Nephron (organoid): ENCODE measurements at regions not wholly inside any gene's neighbourhood (a gene's known extent, or its start where the extent isn't known, plus 50 kb on each side); places are given as distances from the start of the nearest gene placed in this dataset.

Experiments
- H3K27ac Mint-ChIP-seq, 3 experiments: 2 replicates each; pipeline ENCODE4 v1.8.0; 2020; ENCODE audit warnings: mixed read lengths in 3 of 3, mild to moderate bottlenecking in 2 of 3, moderate library complexity in 1 of 3
- H3K27me3 Mint-ChIP-seq: 2 replicates; pipeline ENCODE4 v1.8.0; 2021; ENCODE audit warnings: low read depth, mild to moderate bottlenecking, moderate library complexity, mixed read lengths
- H3K36me3 Mint-ChIP-seq: 2 replicates; pipeline ENCODE4 v1.8.0; 2020; ENCODE audit warnings: low read depth, mixed read lengths
- H3K4me1 Mint-ChIP-seq: 2 replicates; pipeline ENCODE4 v1.8.0; 2020; ENCODE audit warnings: mixed read lengths
- H3K4me3 Mint-ChIP-seq, 3 experiments: 2 replicates each; pipeline ENCODE4 v1.8.0; 2020; ENCODE audit warnings: mild to moderate bottlenecking in 3 of 3, mixed read lengths in 3 of 3, moderate library complexity in 2 of 3
- H3K9me3 Mint-ChIP-seq: 2 replicates; pipeline ENCODE4 v1.8.0; 2020; ENCODE audit warnings: mixed read lengths
- TF ChIP-seq, protein P1 (sequence below), 3 experiments: fragments of 200-600 bp; sonication (generic); IDR thresholded peaks; one replicate each; pipeline ENCODE4 v1.5.0; 2021; ENCODE audit warnings: antibody characterized with exemption in 3 of 3; ENCODE audit not compliant: unreplicated experiment in 3 of 3

DNA sequence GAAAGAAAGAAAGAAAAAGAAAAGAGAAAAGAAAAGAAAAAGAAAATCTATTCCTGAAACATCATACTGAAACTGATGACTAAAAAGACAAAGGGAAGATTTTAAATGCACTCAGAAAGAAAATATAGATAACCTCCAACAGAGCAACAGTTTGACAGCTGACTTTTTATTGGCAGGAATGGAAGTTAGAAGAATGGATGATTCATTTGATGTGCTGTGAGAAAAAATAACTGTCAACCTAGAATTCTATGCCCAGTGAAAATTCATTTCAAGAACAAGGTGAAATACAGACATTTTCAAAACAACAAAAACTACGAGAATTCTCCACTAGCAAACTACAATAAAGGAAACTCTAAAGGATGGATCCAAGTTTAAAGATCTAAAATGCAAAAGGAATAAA, 50.5 kb upstream of the HSPA12A start:
- Mint-ChIP-seq H3K4me3 (no peak overlapping the region), H3K9me3 (peaks cover 3% of the 10 kb centered on the region), H3K36me3 (no peaks in the 10 kb centered on the region), H3K27me3 (peaks cover 53% of the 10 kb centered on the region), H3K27ac (no peak overlapping the region), H3K4me1 (peaks cover 4% of the 10 kb centered on the region)
- TF ChIP-seq, protein P1, sequence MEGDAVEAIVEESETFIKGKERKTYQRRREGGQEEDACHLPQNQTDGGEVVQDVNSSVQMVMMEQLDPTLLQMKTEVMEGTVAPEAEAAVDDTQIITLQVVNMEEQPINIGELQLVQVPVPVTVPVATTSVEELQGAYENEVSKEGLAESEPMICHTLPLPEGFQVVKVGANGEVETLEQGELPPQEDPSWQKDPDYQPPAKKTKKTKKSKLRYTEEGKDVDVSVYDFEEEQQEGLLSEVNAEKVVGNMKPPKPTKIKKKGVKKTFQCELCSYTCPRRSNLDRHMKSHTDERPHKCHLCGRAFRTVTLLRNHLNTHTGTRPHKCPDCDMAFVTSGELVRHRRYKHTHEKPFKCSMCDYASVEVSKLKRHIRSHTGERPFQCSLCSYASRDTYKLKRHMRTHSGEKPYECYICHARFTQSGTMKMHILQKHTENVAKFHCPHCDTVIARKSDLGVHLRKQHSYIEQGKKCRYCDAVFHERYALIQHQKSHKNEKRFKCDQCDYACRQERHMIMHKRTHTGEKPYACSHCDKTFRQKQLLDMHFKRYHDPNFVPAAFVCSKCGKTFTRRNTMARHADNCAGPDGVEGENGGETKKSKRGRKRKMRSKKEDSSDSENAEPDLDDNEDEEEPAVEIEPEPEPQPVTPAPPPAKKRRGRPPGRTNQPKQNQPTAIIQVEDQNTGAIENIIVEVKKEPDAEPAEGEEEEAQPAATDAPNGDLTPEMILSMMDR (IDR thresholded peaks at IDR 0.05; ENCODE audit: unreplicated experiment in 3 of 3): no peak

DNA sequence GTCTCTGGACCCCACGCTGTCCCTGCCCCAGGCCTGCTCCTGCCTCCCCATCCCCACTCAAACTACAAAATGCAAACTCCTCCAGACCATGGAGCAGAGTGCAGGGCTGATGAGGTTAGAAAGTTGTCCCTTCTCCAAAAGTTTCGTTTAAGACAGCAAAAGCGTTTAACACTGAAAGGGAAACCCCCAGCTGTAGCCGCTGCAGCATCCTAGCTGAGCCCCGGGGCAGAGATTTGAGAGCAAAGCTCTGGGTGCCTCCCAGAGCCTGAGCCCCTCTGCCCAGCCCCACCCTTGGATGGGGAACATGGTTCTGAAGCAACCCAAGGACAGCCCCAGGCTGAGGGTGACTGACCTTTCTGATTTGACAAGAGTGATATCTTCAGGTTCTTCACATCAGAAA, 52.8 kb upstream of the ENO4 start:
- Mint-ChIP-seq H3K27ac (no peak overlapping the region), H3K4me1 (no peaks in the 10 kb centered on the region), H3K36me3 (no peaks in the 10 kb centered on the region), H3K9me3 (peaks cover 3% of the 10 kb centered on the region), H3K4me3 (no peak overlapping the region), H3K27me3 (peaks cover 66% of the 10 kb centered on the region)
- TF ChIP-seq, protein P1 (IDR thresholded peaks at IDR 0.05; ENCODE audit: unreplicated experiment in 3 of 3): no peak

DNA sequence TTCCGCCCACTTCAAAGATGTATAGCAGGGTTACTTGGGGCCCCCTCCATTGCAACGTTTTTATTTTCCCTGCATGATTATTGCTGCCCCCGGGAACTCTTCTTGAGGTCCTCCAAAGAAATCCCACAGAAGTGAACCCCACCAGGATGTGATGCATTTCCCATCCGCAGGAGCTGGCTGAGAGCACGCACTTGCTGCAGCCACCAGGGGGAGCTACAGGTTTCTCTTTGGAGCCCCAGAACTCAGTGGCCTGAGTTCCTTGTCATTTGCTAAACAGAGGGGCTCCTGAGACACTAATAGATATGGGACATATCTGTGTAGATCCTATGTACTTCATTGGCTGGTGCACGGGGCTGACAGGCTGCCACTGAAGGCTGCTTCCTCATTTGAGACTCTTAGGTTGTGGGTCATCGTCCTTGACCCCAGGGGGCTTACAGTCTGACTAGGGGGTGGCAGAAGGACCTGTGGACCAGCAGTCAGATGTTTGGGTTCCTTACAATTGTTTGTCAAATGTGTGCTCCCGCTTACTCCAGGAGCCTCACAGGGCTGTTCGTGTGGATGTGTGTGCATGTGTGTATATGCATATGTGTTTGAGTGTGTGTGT, 52.3 kb upstream of the ENO4 start:
- H3K4me3 Mint-ChIP-seq: no peak overlapping the region
- H3K9me3 Mint-ChIP-seq: peaks cover 3% of the 10 kb centered on the region
- no peaks in the 10 kb centered on the region for H3K36me3 Mint-ChIP-seq
- TF ChIP-seq, protein P1 (IDR thresholded peaks at IDR 0.05; ENCODE audit: unreplicated experiment in 3 of 3): peak; percentile 92 to 97 (median 97)
- no peak overlapping the region for H3K27ac Mint-ChIP-seq
- H3K4me1 Mint-ChIP-seq: no peaks in the 10 kb centered on the region
- H3K27me3 Mint-ChIP-seq: peaks cover 67% of the 10 kb centered on the region

DNA sequence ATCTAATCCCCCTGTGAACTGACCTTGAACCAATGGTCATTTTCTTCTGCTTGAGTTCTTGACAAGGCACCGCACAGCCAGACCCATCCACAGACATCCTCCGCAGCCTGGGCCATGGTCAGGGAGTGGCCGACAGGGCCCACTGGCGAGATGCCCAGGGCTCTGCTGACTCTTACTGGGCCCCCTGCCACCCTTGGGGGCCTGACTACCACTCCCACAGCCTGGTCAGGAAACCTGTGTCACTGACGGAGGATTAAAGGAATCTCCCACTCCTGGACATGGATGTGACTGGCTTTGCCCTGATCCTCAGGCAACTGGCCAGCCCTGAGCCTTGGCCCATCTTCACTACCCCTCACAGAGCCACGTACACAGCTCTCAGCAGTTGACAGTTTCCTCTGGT, 50.4 kb upstream of the ENO4 start:
- no peak overlapping the region for H3K27ac Mint-ChIP-seq
- no peaks in the 10 kb centered on the region for H3K9me3 Mint-ChIP-seq
- peaks cover 11% of the 10 kb centered on the region for H3K4me1 Mint-ChIP-seq
- TF ChIP-seq, protein P1 (IDR thresholded peaks at IDR 0.05; ENCODE audit: unreplicated experiment in 3 of 3): no peak
- no peak overlapping the region for H3K4me3 Mint-ChIP-seq
- no peaks in the 10 kb centered on the region for H3K36me3 Mint-ChIP-seq
- peaks cover 75% of the 10 kb centered on the region for H3K27me3 Mint-ChIP-seq
